Mesendoderm (in vitro differentiated cells): ENCODE measurements at regions not wholly inside any gene's neighbourhood (a gene's known extent, or its start where the extent isn't known, plus 50 kb on each side); places are given as distances from the start of the nearest gene placed in this dataset.

Experiments used
- DNase-seq: peaks from one replicate; pipeline ENCODE4 v3.0.0; 2013
- H2AK5ac ChIP-seq: 2 replicates; pipeline ENCODE4 v1.6.1; 2013; ENCODE audit warnings: low read length, inconsistent platforms
- H2BK120ac ChIP-seq: 2 replicates; pipeline ENCODE4 v1.6.1; 2013; ENCODE audit warnings: low read depth, mild to moderate bottlenecking, low read length, moderate library complexity, mixed read lengths
- H2BK15ac ChIP-seq: replicated peaks from 2 replicates; pipeline ENCODE4 v1.6.1; 2013; ENCODE audit warnings: low read depth, mild to moderate bottlenecking, moderate library complexity
- H2BK5ac ChIP-seq: 2 replicates; pipeline ENCODE4 v1.6.1; 2013; ENCODE audit warnings: low read length, inconsistent platforms
- H3K18ac ChIP-seq: 2 replicates; pipeline ENCODE4 v1.6.1; 2013; ENCODE audit warnings: mild to moderate bottlenecking, low read length, mixed read lengths
- H3K23ac ChIP-seq: one replicate; pipeline ENCODE4 v1.6.1; 2013; ENCODE audit warnings: low read length
- H3K27ac ChIP-seq: 2 replicates; pipeline ENCODE4 v1.5.1; 2013; ENCODE audit warnings: low read depth, mild to moderate bottlenecking, inconsistent platforms, low read length, moderate library complexity
- H3K27me3 ChIP-seq: 2 replicates; pipeline ENCODE4 v1.6.1; 2013; ENCODE audit warnings: low read length, control low read depth, mild to moderate bottlenecking, inconsistent platforms; ENCODE audit not compliant: insufficient read depth, poor library complexity
- H3K36me3 ChIP-seq: 2 replicates; pipeline ENCODE4 v1.6.1; 2013; ENCODE audit warnings: low read length, inconsistent platforms; ENCODE audit not compliant: control insufficient read depth, insufficient read depth
- H3K4ac ChIP-seq: one replicate; pipeline ENCODE4 v1.6.1; 2013; ENCODE audit warnings: low read depth, mild to moderate bottlenecking, low read length, moderate library complexity
- H3K4me1 ChIP-seq: 2 replicates; pipeline ENCODE4 v1.6.1; 2013; ENCODE audit warnings: low read depth, low read length, inconsistent platforms; ENCODE audit not compliant: control insufficient read depth
- H3K4me2 ChIP-seq: 2 replicates; pipeline ENCODE4 v1.6.1; 2013; ENCODE audit warnings: low read length
- H3K4me3 ChIP-seq: 2 replicates; pipeline ENCODE4 v1.5.1; 2013; ENCODE audit warnings: mild to moderate bottlenecking, low read length
- H3K56ac ChIP-seq: one replicate; pipeline ENCODE4 v1.6.1; 2013; ENCODE audit warnings: low read length
- H3K79me1 ChIP-seq: 2 replicates; pipeline ENCODE4 v1.6.1; 2013; ENCODE audit warnings: low read length, inconsistent platforms
- H3K79me2 ChIP-seq: 2 replicates; pipeline ENCODE4 v1.6.1; 2013; ENCODE audit warnings: mild to moderate bottlenecking, low read length; ENCODE audit not compliant: control insufficient read depth, insufficient read depth
- H3K9ac ChIP-seq: 2 replicates; pipeline ENCODE4 v1.6.1; 2013; ENCODE audit warnings: low read length, inconsistent platforms
- H4K5ac ChIP-seq: one replicate; pipeline ENCODE4 v1.6.1; 2013; ENCODE audit warnings: low read length
- H4K8ac ChIP-seq: one replicate; pipeline ENCODE4 v1.6.1; 2013; ENCODE audit warnings: low read depth, mild to moderate bottlenecking, control low read depth, low read length, moderate library complexity
- WGBS: extraction: QIAGEN DNeasy Blood & Tissue Kit; methylation state at CpG from one replicate; pipeline ENCODE4 v1.1.7; 2013; ENCODE audit warnings: low lambda C conversion rate, missing lambda C conversion rate; ENCODE audit not compliant: insufficient coverage; ENCODE audit errors: extremely low coverage; 5-methylcytosine and 5-hydroxymethylcytosine counted together

GRCh38 chr2:239601880-239602279 lies 201.1 kb upstream of the HDAC4 start:
- no peaks in the 10 kb centered on the region for H3K36me3 ChIP-seq
- H3K18ac ChIP-seq: no peak overlapping the region
- no CpG with 5 or more reads among the region's 7 CpGs for WGBS
- H3K27me3 ChIP-seq: no peaks in the 10 kb centered on the region
- no peak overlapping the region for H2BK5ac ChIP-seq
- H3K4ac ChIP-seq: no peak overlapping the region
- no peak overlapping the region for H3K23ac ChIP-seq
- no peak overlapping the region for H2BK15ac ChIP-seq
- no peak overlapping the region for H3K4me2 ChIP-seq
- no peak overlapping the region for H3K56ac ChIP-seq
- DNase-seq: no peak
- H3K9ac ChIP-seq: no peak overlapping the region
- no peak overlapping the region for H2BK120ac ChIP-seq
- no peaks in the 10 kb centered on the region for H3K4me1 ChIP-seq
- H4K8ac ChIP-seq: no peak overlapping the region
- no peaks in the 10 kb centered on the region for H3K79me2 ChIP-seq
- no peak overlapping the region for H4K5ac ChIP-seq
- H3K27ac ChIP-seq: no peak overlapping the region
- no peaks in the 10 kb centered on the region for H3K79me1 ChIP-seq
- H3K4me3 ChIP-seq: no peak overlapping the region
- no peak overlapping the region for H2AK5ac ChIP-seq

- Histone ChIP-seq H2BK120ac (no peak overlapping the region), H3K79me1 (no peaks in the 10 kb centered on the region), H3K36me3 (no peaks in the 10 kb centered on the region), H3K27ac (no peak overlapping the region), H3K27me3 (no peaks in the 10 kb centered on the region), H3K79me2 (no peaks in the 10 kb centered on the region), H4K5ac (no peak overlapping the region), H3K4me1 (no peaks in the 10 kb centered on the region), H3K23ac (no peak overlapping the region), H2AK5ac (no peak overlapping the region), H2BK15ac (no peak overlapping the region), H2BK5ac (no peak overlapping the region), H3K56ac (no peak overlapping the region), H3K4ac (no peak overlapping the region), H3K9ac (no peak overlapping the region), H4K8ac (no peak overlapping the region), H3K4me3 (no peak overlapping the region), H3K4me2 (no peak overlapping the region), H3K18ac (no peak overlapping the region)
- DNase-seq: no peak
- WGBS: no CpG with 5 or more reads among the region's 15 CpGs
These were observed 200.5 kb upstream of the HDAC4 start for GRCh38 chr2:239601201-239601851.

- no peak for DNase-seq
- no peak overlapping the region for H2AK5ac ChIP-seq
These were observed 199.8 kb upstream of the HDAC4 start for GRCh38 chr2:239600650-239601049.

GRCh38 chr2:239600001-239600593 lies 199.3 kb upstream of the HDAC4 start:
- no peak overlapping the region for H2AK5ac ChIP-seq
- no CpG with 5 or more reads among the region's 14 CpGs for WGBS
- no peak overlapping the region for H3K4me3 ChIP-seq
- no peak for DNase-seq
- no peak overlapping the region for H3K18ac ChIP-seq
- H2BK15ac ChIP-seq: no peak overlapping the region
- no peaks in the 10 kb centered on the region for H3K4me1 ChIP-seq
- H4K8ac ChIP-seq: no peak overlapping the region
- no peak overlapping the region for H3K27ac ChIP-seq
- H3K9ac ChIP-seq: no peak overlapping the region
- no peak overlapping the region for H3K4ac ChIP-seq
- no peaks in the 10 kb centered on the region for H3K36me3 ChIP-seq
- no peaks in the 10 kb centered on the region for H3K79me1 ChIP-seq
- H3K4me2 ChIP-seq: no peak overlapping the region
- H2BK5ac ChIP-seq: no peak overlapping the region
- no peaks in the 10 kb centered on the region for H3K79me2 ChIP-seq
- no peak overlapping the region for H4K5ac ChIP-seq
- no peaks in the 10 kb centered on the region for H3K27me3 ChIP-seq
- H2BK120ac ChIP-seq: no peak overlapping the region
- H3K23ac ChIP-seq: no peak overlapping the region
- no peak overlapping the region for H3K56ac ChIP-seq

More at GRCh38 chr2:239600650-239601049, 199.8 kb upstream of the HDAC4 start:
- Histone ChIP-seq H2BK15ac (no peak overlapping the region), H3K4ac (no peak overlapping the region), H3K23ac (no peak overlapping the region), H3K36me3 (no peaks in the 10 kb centered on the region), H3K4me3 (no peak overlapping the region), H3K27ac (no peak overlapping the region), H3K9ac (no peak overlapping the region), H3K4me2 (no peak overlapping the region), H3K4me1 (no peaks in the 10 kb centered on the region), H3K79me2 (no peaks in the 10 kb centered on the region), H2BK5ac (no peak overlapping the region), H3K56ac (no peak overlapping the region), H3K27me3 (no peaks in the 10 kb centered on the region), H4K8ac (no peak overlapping the region), H2BK120ac (no peak overlapping the region), H3K79me1 (no peaks in the 10 kb centered on the region), H4K5ac (no peak overlapping the region), H3K18ac (no peak overlapping the region)
- WGBS: no CpG with 5 or more reads among the region's 5 CpGs

- no CpG with 5 or more reads among the region's 14 CpGs for WGBS
These were observed 198.5 kb upstream of the HDAC4 start for GRCh38 chr2:239599299-239599698.

GRCh38 chr2:239598732-239599090 lies 197.9 kb upstream of the HDAC4 start:
- Histone ChIP-seq H3K4me2 (no peak overlapping the region), H2BK120ac (no peak overlapping the region), H3K36me3 (no peaks in the 10 kb centered on the region), H3K9ac (no peak overlapping the region), H4K5ac (no peak overlapping the region), H2BK5ac (no peak overlapping the region), H2BK15ac (no peak overlapping the region), H3K79me1 (no peaks in the 10 kb centered on the region), H3K27ac (no peak overlapping the region), H2AK5ac (no peak overlapping the region), H3K23ac (no peak overlapping the region), H3K18ac (no peak overlapping the region), H3K27me3 (no peaks in the 10 kb centered on the region), H3K4me1 (no peaks in the 10 kb centered on the region), H4K8ac (no peak overlapping the region), H3K56ac (no peak overlapping the region), H3K4me3 (no peak overlapping the region), H3K79me2 (no peaks in the 10 kb centered on the region), H3K4ac (no peak overlapping the region)
- DNase-seq: peak; percentile 71
- WGBS: no CpG with 5 or more reads among the region's 5 CpGs

More at GRCh38 chr2:239599299-239599698, 198.5 kb upstream of the HDAC4 start:
- no peaks in the 10 kb centered on the region for H3K4me1 ChIP-seq
- H2AK5ac ChIP-seq: no peak overlapping the region
- H3K27me3 ChIP-seq: no peaks in the 10 kb centered on the region
- H3K36me3 ChIP-seq: no peaks in the 10 kb centered on the region
- no peak overlapping the region for H2BK5ac ChIP-seq
- H3K27ac ChIP-seq: no peak overlapping the region
- DNase-seq: no peak
- no peak overlapping the region for H3K4me3 ChIP-seq
- no peaks in the 10 kb centered on the region for H3K79me2 ChIP-seq
- H3K23ac ChIP-seq: no peak overlapping the region
- no peak overlapping the region for H3K18ac ChIP-seq
- no peak overlapping the region for H3K4ac ChIP-seq
- no peak overlapping the region for H3K9ac ChIP-seq
- H3K56ac ChIP-seq: no peak overlapping the region
- H2BK120ac ChIP-seq: no peak overlapping the region
- no peak overlapping the region for H3K4me2 ChIP-seq
- no peaks in the 10 kb centered on the region for H3K79me1 ChIP-seq
- no peak overlapping the region for H2BK15ac ChIP-seq
- no peak overlapping the region for H4K5ac ChIP-seq
- no peak overlapping the region for H4K8ac ChIP-seq
